CD4-positive, CD25-positive, alpha-beta regulatory T cell (primary cell): ENCODE measurements at regions not wholly inside any gene's neighbourhood (a gene's known extent, or its start where the extent isn't known, plus 50 kb on each side); places are given as distances from the start of the nearest gene placed in this dataset.

Experiments
- ATAC-seq, 2 donors: fragments of 150-1000 bp; cut with Tn5 transposase; one replicate each; pipeline ENCODE4 v1.10.0; 2021; ENCODE audit warnings: low read depth in 2 of 2, moderate number of reproducible peaks in 2 of 2, moderate library complexity in 1 of 2
- DNase-seq, 3 donors: peaks; one replicate each; pipeline versions ENCODE4 v3.0.0 to v3.0.0-alpha.2; 2012 to 2022; ENCODE audit warnings: mixed read lengths in 1 of 3
- H3K27ac ChIP-seq: one replicate; pipeline ENCODE4 v1.7.0; 2013; ENCODE audit warnings: mild to moderate bottlenecking, low read length; ENCODE audit not compliant: insufficient read depth, poor library complexity, severe bottlenecking
- H3K27me3 ChIP-seq: one replicate; pipeline ENCODE4 v1.7.0; 2013; ENCODE audit warnings: low read length; ENCODE audit not compliant: control insufficient read depth, insufficient read depth
- H3K36me3 ChIP-seq: one replicate; pipeline ENCODE4 v1.7.0; 2013; ENCODE audit warnings: mild to moderate bottlenecking, low read length, moderate library complexity; ENCODE audit not compliant: control insufficient read depth, insufficient read depth
- H3K4me1 ChIP-seq: 2 replicates; pipeline ENCODE4 v1.7.0; 2013; ENCODE audit warnings: mild to moderate bottlenecking, low read length; ENCODE audit not compliant: insufficient read depth, control insufficient read depth, poor library complexity, severe bottlenecking
- H3K4me3 ChIP-seq: one replicate; pipeline ENCODE4 v1.7.0; 2013; ENCODE audit warnings: low read depth, mild to moderate bottlenecking, low read length, moderate library complexity
- H3K9me3 ChIP-seq, 2 experiments: 1 replicate in 1 of 2; 2 replicates in 1 of 2; pipeline ENCODE4 v1.7.0; 2013; ENCODE audit warnings: low read length in 2 of 2, mild to moderate bottlenecking in 1 of 2, moderate library complexity in 1 of 2; ENCODE audit not compliant: control insufficient read depth in 2 of 2
- H3K27ac Mint-ChIP-seq, 3 donors: one replicate each; pipeline ENCODE4 v1.8.0; 2020 to 2022; ENCODE audit warnings: mild to moderate bottlenecking in 3 of 3, mixed read lengths in 3 of 3, moderate library complexity in 2 of 3
- H3K27me3 Mint-ChIP-seq: one replicate; pipeline ENCODE4 v1.8.0; 2022; ENCODE audit warnings: mild to moderate bottlenecking, mixed read lengths
- H3K36me3 Mint-ChIP-seq: one replicate; pipeline ENCODE4 v1.8.0; 2020; ENCODE audit warnings: mixed read lengths
- H3K4me1 Mint-ChIP-seq, 4 donors: one replicate each; pipeline ENCODE4 v1.8.0; 2020 to 2022; ENCODE audit warnings: mixed read lengths in 4 of 4, mild to moderate bottlenecking in 1 of 4
- H3K4me3 Mint-ChIP-seq, 4 donors: one replicate each; pipeline ENCODE4 v1.8.0; 2020 to 2022; ENCODE audit warnings: mild to moderate bottlenecking in 4 of 4, mixed read lengths in 4 of 4, moderate library complexity in 3 of 4
- H3K9me3 Mint-ChIP-seq, 7 donors: one replicate each; pipeline ENCODE4 v1.8.0; 2020 to 2022; ENCODE audit warnings: mixed read lengths in 7 of 7, mild to moderate bottlenecking in 3 of 7, moderate library complexity in 2 of 7

GRCh38 chr10:131778842-131779241, 122.0 kb upstream of the PPP2R2D start:
- ATAC-seq (no peak), DNase-seq (no peak)
- Histone ChIP-seq H3K36me3 (no peaks in the 10 kb centered on the region), H3K27me3 (no peaks in the 10 kb centered on the region), H3K4me3 (no peak overlapping the region), H3K27ac (no peak overlapping the region), H3K9me3 (peaks cover 9 to 32% of the 10 kb centered on the region in 2 experiments), H3K4me1 (no peaks in the 10 kb centered on the region)
- Mint-ChIP-seq H3K4me3 (peak overlapping the region in 1 of 4 donors; percentile 80), H3K4me1 (no peaks in the 10 kb centered on the region), H3K27ac (no peak overlapping the region), H3K9me3 (peaks cover 1 to 45% (median 9%) of the 10 kb centered on the region in 7 donors), H3K27me3 (no peaks in the 10 kb centered on the region), H3K36me3 (no peaks in the 10 kb centered on the region)

- H3K27ac Mint-ChIP-seq = no peak overlapping the region
- Histone ChIP-seq H3K4me3 (no peak overlapping the region), H3K36me3 (no peaks in the 10 kb centered on the region), H3K27me3 (no peaks in the 10 kb centered on the region), H3K27ac (no peak overlapping the region), H3K4me1 (no peaks in the 10 kb centered on the region), H3K9me3 (peaks cover 9 to 32% of the 10 kb centered on the region in 2 experiments)
- ATAC-seq (no peak), DNase-seq (no peak)
- peaks cover 1 to 45% (median 15%) of the 10 kb centered on the region in 7 donors for H3K9me3 Mint-ChIP-seq
- H3K27me3 Mint-ChIP-seq = no peaks in the 10 kb centered on the region
- no peaks in the 10 kb centered on the region for H3K4me1 Mint-ChIP-seq
- H3K36me3 Mint-ChIP-seq = no peaks in the 10 kb centered on the region
- H3K4me3 Mint-ChIP-seq = no peak overlapping the region
These were observed 121.0 kb upstream of the PPP2R2D start for GRCh38 chr10:131779661-131780394.

GRCh38 chr10:131781076-131781475, 119.7 kb upstream of the PPP2R2D start:
- H3K4me1 Mint-ChIP-seq = no peaks in the 10 kb centered on the region
- H3K36me3 Mint-ChIP-seq = no peaks in the 10 kb centered on the region
- H3K4me1 ChIP-seq = no peaks in the 10 kb centered on the region
- H3K27ac Mint-ChIP-seq = no peak overlapping the region
- H3K27me3 Mint-ChIP-seq = no peaks in the 10 kb centered on the region
- no peak overlapping the region for H3K27ac ChIP-seq
- no peak for DNase-seq
- peaks cover 1 to 40% (median 15%) of the 10 kb centered on the region in 7 donors for H3K9me3 Mint-ChIP-seq
- no peaks in the 10 kb centered on the region for H3K36me3 ChIP-seq
- H3K4me3 ChIP-seq = no peak overlapping the region
- H3K9me3 ChIP-seq = peaks cover 9 to 30% of the 10 kb centered on the region in 2 experiments
- no peak overlapping the region for H3K4me3 Mint-ChIP-seq
- no peaks in the 10 kb centered on the region for H3K27me3 ChIP-seq
- no peak for ATAC-seq

GRCh38 chr10:131781791-131782190, 119.0 kb upstream of the PPP2R2D start:
- Mint-ChIP-seq H3K27ac (no peak overlapping the region), H3K9me3 (peaks cover 1 to 32% (median 10%) of the 10 kb centered on the region in 7 donors), H3K4me3 (no peak overlapping the region), H3K4me1 (no peaks in the 10 kb centered on the region), H3K36me3 (no peaks in the 10 kb centered on the region), H3K27me3 (no peaks in the 10 kb centered on the region)
- ATAC-seq = no peak
- Histone ChIP-seq H3K27ac (no peak overlapping the region), H3K27me3 (no peaks in the 10 kb centered on the region), H3K9me3 (peaks cover 9 to 22% of the 10 kb centered on the region in 2 experiments), H3K4me1 (no peaks in the 10 kb centered on the region), H3K36me3 (no peaks in the 10 kb centered on the region), H3K4me3 (no peak overlapping the region)
- DNase-seq = no peak

GRCh38 chr10:131784363-131785120, 116.3 kb upstream of the PPP2R2D start:
- no peaks in the 10 kb centered on the region for H3K27me3 ChIP-seq
- H3K4me3 Mint-ChIP-seq = no peak overlapping the region
- no peak overlapping the region for H3K27ac Mint-ChIP-seq
- no peak overlapping the region for H3K4me3 ChIP-seq
- H3K27ac ChIP-seq = no peak overlapping the region
- no peaks in the 10 kb centered on the region for H3K4me1 ChIP-seq
- H3K9me3 ChIP-seq = no peaks in the 10 kb centered on the region
- no peaks in the 10 kb centered on the region for H3K36me3 ChIP-seq
- DNase-seq = no peak
- no peaks in the 10 kb centered on the region for H3K27me3 Mint-ChIP-seq
- H3K9me3 Mint-ChIP-seq = peaks cover 0 to 14% (median 7%) of the 10 kb centered on the region in 7 donors
- H3K36me3 Mint-ChIP-seq = no peaks in the 10 kb centered on the region
- ATAC-seq = no peak
- no peaks in the 10 kb centered on the region for H3K4me1 Mint-ChIP-seq

- Histone ChIP-seq H3K27ac (no peak overlapping the region), H3K4me1 (no peaks in the 10 kb centered on the region), H3K36me3 (no peaks in the 10 kb centered on the region), H3K9me3 (no peaks in the 10 kb centered on the region), H3K4me3 (no peak overlapping the region), H3K27me3 (no peaks in the 10 kb centered on the region)
- no peaks in the 10 kb centered on the region for H3K27me3 Mint-ChIP-seq
- H3K27ac Mint-ChIP-seq = no peak overlapping the region
- no peaks in the 10 kb centered on the region for H3K4me1 Mint-ChIP-seq
- no peaks in the 10 kb centered on the region for H3K36me3 Mint-ChIP-seq
- H3K4me3 Mint-ChIP-seq = no peak overlapping the region
- H3K9me3 Mint-ChIP-seq = peaks cover 0 to 13% (median 7%) of the 10 kb centered on the region in 7 donors
- DNase-seq = no peak
- no peak for ATAC-seq
These were observed 115.7 kb upstream of the PPP2R2D start for GRCh38 chr10:131785121-131785460.

GRCh38 chr10:131786756-131787605, 113.8 kb upstream of the PPP2R2D start:
- Mint-ChIP-seq H3K4me1 (peaks cover 0 to 2% (median 0%) of the 10 kb centered on the region in 4 donors), H3K4me3 (no peak overlapping the region), H3K9me3 (peaks cover 0 to 13% (median 6%) of the 10 kb centered on the region in 7 donors), H3K36me3 (no peaks in the 10 kb centered on the region), H3K27me3 (no peaks in the 10 kb centered on the region), H3K27ac (no peak overlapping the region)
- no peaks in the 10 kb centered on the region for H3K36me3 ChIP-seq
- H3K27ac ChIP-seq = no peak overlapping the region
- no peaks in the 10 kb centered on the region for H3K4me1 ChIP-seq
- peak in 2 of 3 donors; percentile 17 to 25 for DNase-seq
- no peaks in the 10 kb centered on the region for H3K27me3 ChIP-seq
- no peak overlapping the region for H3K4me3 ChIP-seq
- ATAC-seq = no peak
- H3K9me3 ChIP-seq = no peaks in the 10 kb centered on the region
